Body of pancreas (tissue), 4 donors: ENCODE measurements at regions not wholly inside any gene's neighbourhood (a gene's known extent, or its start where the extent isn't known, plus 50 kb on each side); places are given as distances from the start of the nearest gene placed in this dataset.
"Not testable (repeated sequence)": the region's sequence is repeated elsewhere in the genome, so short reads cannot be mapped to it uniquely, and the experiment has no call there.

Source experiments
- ATAC-seq: fragments of 150-250 bp; one replicate; pipeline ENCODE4 v1.9.1; 2016
- DNase-seq, 4 donors: peaks; one replicate each; pipeline ENCODE4 v3.0.0-alpha.2; 2019
- H3K27ac ChIP-seq, 4 donors: fragments of 200-600 bp; sonication (generic); 1 replicate in 3 of 4; 2 replicates in 1 of 4; pipeline versions ENCODE4 v1.5.1 to v1.6.1; 2016 to 2019; ENCODE audit warnings: mild to moderate bottlenecking in 1 of 4, mixed read lengths in 1 of 4, moderate library complexity in 1 of 4
- H3K27me3 ChIP-seq, 2 donors: fragments of 200-600 bp; sonication (generic); one replicate each; pipeline ENCODE4 v1.6.0; 2016; ENCODE audit warnings: mild to moderate bottlenecking in 1 of 2
- H3K36me3 ChIP-seq, 2 donors: fragments of 200-600 bp; sonication (generic); replicated peaks in 1 of 2; 2 replicates each; pipeline ENCODE4 v1.5.1; 2016; ENCODE audit warnings: low read depth in 2 of 2; ENCODE audit not compliant: insufficient read depth in 1 of 2
- H3K4me1 ChIP-seq: fragments of 200-600 bp; sonication (generic); one replicate; pipeline ENCODE4 v1.6.0; 2016
- H3K4me3 ChIP-seq, 2 donors: fragments of 200-600 bp; sonication (generic); 1 replicate in 1 of 2; 2 replicates in 1 of 2; pipeline ENCODE4 v1.5.1; 2016 to 2019
- H3K9me3 ChIP-seq, 3 donors: fragments of 200-600 bp; sonication (generic); 1 replicate in 2 of 3; 2 replicates in 1 of 3; pipeline ENCODE4 v1.5.1; 2016
- POLR2A ChIP-seq, 3 donors: fragments of 450-650 bp; IDR thresholded peaks; one replicate each; pipeline ENCODE4 v1.6.1; 2016; ENCODE audit warnings: antibody characterized with exemption in 3 of 3, mild to moderate bottlenecking in 2 of 3
- WGBS, 2 donors: methylation state at CpG; one replicate each; pipeline ENCODE4 v1.1.5; 2017; 5-methylcytosine and 5-hydroxymethylcytosine counted together
- intact Hi-C: fragments of 100-400 bp; cut with DNase I; formaldehyde crosslinking; loops from one replicate; pipeline ENCODE4 v1.15.1; 2023
- TF ChIP-seq, protein P1 (sequence below), 7 experiments: fragments of 450-650 bp in 4 of 7; fragments of 200-600 bp in 3 of 7; sonication (generic) in 3 of 7; IDR thresholded peaks; one replicate each; pipeline ENCODE4 v1.5.1; 2016 to 2019; ENCODE audit warnings: antibody characterized with exemption in 7 of 7

GRCh38 chr5:105057001-105057436 lies 1494.4 kb upstream of the NUDT12 start:
- no peak overlapping the region for H3K27ac ChIP-seq
- no peaks in the 10 kb centered on the region for H3K27me3 ChIP-seq
- 64 to 92% methylated on average over 2 of the region's 3 CpGs for whole genome bisulfite sequencing, 2 donors
- intact Hi-C loops = no loop called here
- TF ChIP-seq, protein P1, sequence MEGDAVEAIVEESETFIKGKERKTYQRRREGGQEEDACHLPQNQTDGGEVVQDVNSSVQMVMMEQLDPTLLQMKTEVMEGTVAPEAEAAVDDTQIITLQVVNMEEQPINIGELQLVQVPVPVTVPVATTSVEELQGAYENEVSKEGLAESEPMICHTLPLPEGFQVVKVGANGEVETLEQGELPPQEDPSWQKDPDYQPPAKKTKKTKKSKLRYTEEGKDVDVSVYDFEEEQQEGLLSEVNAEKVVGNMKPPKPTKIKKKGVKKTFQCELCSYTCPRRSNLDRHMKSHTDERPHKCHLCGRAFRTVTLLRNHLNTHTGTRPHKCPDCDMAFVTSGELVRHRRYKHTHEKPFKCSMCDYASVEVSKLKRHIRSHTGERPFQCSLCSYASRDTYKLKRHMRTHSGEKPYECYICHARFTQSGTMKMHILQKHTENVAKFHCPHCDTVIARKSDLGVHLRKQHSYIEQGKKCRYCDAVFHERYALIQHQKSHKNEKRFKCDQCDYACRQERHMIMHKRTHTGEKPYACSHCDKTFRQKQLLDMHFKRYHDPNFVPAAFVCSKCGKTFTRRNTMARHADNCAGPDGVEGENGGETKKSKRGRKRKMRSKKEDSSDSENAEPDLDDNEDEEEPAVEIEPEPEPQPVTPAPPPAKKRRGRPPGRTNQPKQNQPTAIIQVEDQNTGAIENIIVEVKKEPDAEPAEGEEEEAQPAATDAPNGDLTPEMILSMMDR (IDR thresholded peaks at IDR 0.05) = no peak
- TF ChIP-seq POLR2A (IDR thresholded peaks at IDR 0.05) = no peak
- ATAC-seq = peak; percentile 6
- no peaks in the 10 kb centered on the region for H3K36me3 ChIP-seq
- no peak overlapping the region for H3K4me3 ChIP-seq
- no peak for DNase-seq
- no peaks in the 10 kb centered on the region for H3K9me3 ChIP-seq
- no peaks in the 10 kb centered on the region for H3K4me1 ChIP-seq

GRCh38 chr5:105054406-105054805 lies 1491.8 kb upstream of the NUDT12 start:
- H3K27me3 ChIP-seq = no peaks in the 10 kb centered on the region
- no peaks in the 10 kb centered on the region for H3K9me3 ChIP-seq
- TF ChIP-seq, protein P1 (IDR thresholded peaks at IDR 0.05) = no peak
- TF ChIP-seq POLR2A (IDR thresholded peaks at IDR 0.05) = no peak
- H3K4me1 ChIP-seq = no peaks in the 10 kb centered on the region
- no peak overlapping the region for H3K4me3 ChIP-seq
- no peaks in the 10 kb centered on the region for H3K36me3 ChIP-seq
- DNase-seq = no peak
- intact Hi-C loops = no loop called here
- H3K27ac ChIP-seq = no peak overlapping the region
- WGBS, 2 donors = 42 to 46% methylated on average over 2 of the region's 2 CpGs
- no peak for ATAC-seq

DNA sequence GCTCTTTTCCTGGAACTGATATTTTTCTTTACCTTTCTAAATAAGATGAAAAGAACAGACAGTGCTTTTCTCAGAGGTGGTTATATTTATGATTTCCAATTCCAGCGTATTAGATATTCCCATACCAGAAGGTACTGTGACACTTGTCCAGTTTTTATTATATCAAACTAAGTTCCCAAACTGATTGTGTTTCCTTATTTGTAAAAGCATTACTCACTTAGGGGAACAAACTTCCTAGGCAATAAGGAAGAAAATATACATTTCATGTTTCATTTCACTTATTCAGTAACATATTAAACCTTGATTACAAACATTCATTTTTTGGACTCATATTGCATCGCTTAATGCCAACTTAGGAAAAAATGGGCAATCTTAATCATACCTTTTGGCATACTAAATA lies 1480.0 kb upstream of the NUDT12 start:
- TF ChIP-seq, protein P1 (IDR thresholded peaks at IDR 0.05) = no peak
- no peak for TF ChIP-seq POLR2A (IDR thresholded peaks at IDR 0.05)
- DNase-seq = no peak
- ATAC-seq = no peak
- Histone ChIP-seq H3K4me3 (no peak overlapping the region), H3K36me3 (no peaks in the 10 kb centered on the region), H3K27ac (no peak overlapping the region), H3K27me3 (no peaks in the 10 kb centered on the region), H3K4me1 (no peaks in the 10 kb centered on the region), H3K9me3 (no peaks in the 10 kb centered on the region)
- intact Hi-C loops = no loop called here
- WGBS, 2 donors = 82% methylated on average over 2 of the region's 2 CpGs

- intact Hi-C loops, H3K4me1 ChIP-seq, ATAC-seq, H3K27ac ChIP-seq, DNase-seq, H3K4me3 ChIP-seq, H3K27me3 ChIP-seq, H3K9me3 ChIP-seq, H3K36me3 ChIP-seq: not testable (repeated sequence)
- WGBS, 2 donors = 62 to 66% methylated on average over 3 of the region's 3 CpGs
Measured at GRCh38 chr5:105036814-105037213, 1474.2 kb upstream of the NUDT12 start.

- Histone ChIP-seq H3K36me3 (no peaks in the 10 kb centered on the region), H3K4me1 (no peaks in the 10 kb centered on the region), H3K27me3 (no peaks in the 10 kb centered on the region), H3K27ac (no peak overlapping the region), H3K9me3 (no peaks in the 10 kb centered on the region), H3K4me3 (no peak overlapping the region)
- intact Hi-C loops = no loop called here
- DNase-seq (no peak), ATAC-seq (no peak)
- TF ChIP-seq, protein P1 (IDR thresholded peaks at IDR 0.05) = no peak
- no peak for TF ChIP-seq POLR2A (IDR thresholded peaks at IDR 0.05)
Measured at GRCh38 chr5:105034401-105034763, 1471.8 kb upstream of the NUDT12 start.
